ENCODE measurements at regions not wholly inside any gene's neighbourhood (a gene's known extent, or its start where the extent isn't known, plus 50 kb on each side); places are given as distances from the start of the nearest gene placed in this dataset.

DNA sequence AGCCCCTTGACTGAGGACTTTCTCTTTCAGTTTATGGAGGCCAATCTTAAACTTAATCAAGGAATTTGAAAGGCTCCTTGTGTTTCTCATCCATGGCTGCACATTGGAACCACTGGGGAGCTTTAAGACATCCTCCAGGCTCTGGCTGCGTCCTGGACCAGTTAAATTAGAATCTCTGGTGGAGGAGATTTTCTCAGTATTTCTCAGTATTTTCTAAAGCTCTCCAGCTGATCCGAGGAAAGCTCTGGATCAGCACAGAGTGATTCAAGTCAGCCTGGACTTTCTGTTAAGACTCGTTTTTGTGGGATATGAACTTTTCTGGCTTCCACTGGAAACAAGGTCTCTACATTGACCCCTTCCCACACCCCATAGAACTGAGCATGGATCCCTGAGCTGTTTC lies 249.8 kb downstream of the STK31 start:
- Histone ChIP-seq H3K9ac (replicated peaks; ENCODE audit: extremely low read depth, insufficient read depth, low read length) (no peak overlapping the region), H2AFZ (ENCODE audit: low read depth, low read length) (no peak overlapping the region), H3K79me2 (ENCODE audit: control insufficient read depth, insufficient read depth, low read length) (no peaks in the 10 kb centered on the region), H3K4me3 (replicated peaks in 1 of 3; ENCODE audit: insufficient read depth in 1 of 3, low read depth in 1 of 3, low read length in 3 of 3) (no peak overlapping the region), H3K9me1 (replicated peaks; ENCODE audit: control insufficient read depth, extremely low read depth, insufficient read depth, low read length) (no peaks in the 10 kb centered on the region), H3K27me3 (ENCODE audit: control insufficient read depth in 2 of 2, insufficient read depth in 2 of 2, low read length in 2 of 2) (no peaks in the 10 kb centered on the region), H3K27ac (ENCODE audit: insufficient read depth, low read depth, low read length) (no peak overlapping the region), H3K4me1 (ENCODE audit: control insufficient read depth, extremely low read depth, insufficient read depth, low read length) (no peaks in the 10 kb centered on the region), H3K36me3 (ENCODE audit: control insufficient read depth in 2 of 2, extremely low read depth in 1 of 2, insufficient read depth in 2 of 2, low read length in 2 of 2) (no peaks in the 10 kb centered on the region), H4K20me1 (replicated peaks; ENCODE audit: control insufficient read depth, extremely low read depth, insufficient read depth, low read length) (no peaks in the 10 kb centered on the region), H3K4me2 (ENCODE audit: insufficient read depth, low read length) (no peak overlapping the region), H3K9me3 (replicated peaks; ENCODE audit: control insufficient read depth, insufficient read depth, low read length) (no peaks in the 10 kb centered on the region)
- intact Hi-C loops (cut with micrococcal nuclease) (no loop called here), dilution Hi-C loops (cut with MboI; ENCODE audit: extremely low pct_ligation_motif_present, low sequenced_read_pairs) (no loop called here)
- BruUV-seq (replicated peaks): no TSS peak
- ChIA-PET POLR2A (no interaction called here), CTCF (no interaction called here)
- no peak for FAIRE-seq
- DNase-seq (ENCODE audit: low read depth, low spot score): no peak
- TF ChIP-seq JUN (IDR thresholded peaks at IDR 0.05; ENCODE audit: borderline replicate concordance, insufficient read depth, insufficient read length, low read depth) (no peak), MYC (IDR thresholded peaks at IDR 0.05; ENCODE audit: low read depth, low read length) (no peak), FOS (IDR thresholded peaks at IDR 0.05; ENCODE audit: borderline replicate concordance, insufficient read depth, low read length) (no peak), POLR2AphosphoS5 (IDR thresholded peaks at IDR 0.05; ENCODE audit: insufficient read depth, low read depth, low read length) (no peak), POLR2A (IDR thresholded peaks at IDR 0.05; ENCODE audit: low read depth, low read length) (no peak), EZH2 (IDR thresholded peaks at IDR 0.05; ENCODE audit: borderline replicate concordance, low read depth, low read length, severe bottlenecking) (no peak), GATA2 (IDR thresholded peaks at IDR 0.05; ENCODE audit: insufficient read depth, insufficient read length, low read depth, low read length) (no peak)
- TF ChIP-seq, protein P1, sequence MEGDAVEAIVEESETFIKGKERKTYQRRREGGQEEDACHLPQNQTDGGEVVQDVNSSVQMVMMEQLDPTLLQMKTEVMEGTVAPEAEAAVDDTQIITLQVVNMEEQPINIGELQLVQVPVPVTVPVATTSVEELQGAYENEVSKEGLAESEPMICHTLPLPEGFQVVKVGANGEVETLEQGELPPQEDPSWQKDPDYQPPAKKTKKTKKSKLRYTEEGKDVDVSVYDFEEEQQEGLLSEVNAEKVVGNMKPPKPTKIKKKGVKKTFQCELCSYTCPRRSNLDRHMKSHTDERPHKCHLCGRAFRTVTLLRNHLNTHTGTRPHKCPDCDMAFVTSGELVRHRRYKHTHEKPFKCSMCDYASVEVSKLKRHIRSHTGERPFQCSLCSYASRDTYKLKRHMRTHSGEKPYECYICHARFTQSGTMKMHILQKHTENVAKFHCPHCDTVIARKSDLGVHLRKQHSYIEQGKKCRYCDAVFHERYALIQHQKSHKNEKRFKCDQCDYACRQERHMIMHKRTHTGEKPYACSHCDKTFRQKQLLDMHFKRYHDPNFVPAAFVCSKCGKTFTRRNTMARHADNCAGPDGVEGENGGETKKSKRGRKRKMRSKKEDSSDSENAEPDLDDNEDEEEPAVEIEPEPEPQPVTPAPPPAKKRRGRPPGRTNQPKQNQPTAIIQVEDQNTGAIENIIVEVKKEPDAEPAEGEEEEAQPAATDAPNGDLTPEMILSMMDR (IDR thresholded peaks at IDR 0.05; ENCODE audit: extremely low read depth in 1 of 2, insufficient read depth in 1 of 2, low read depth in 1 of 2, low read length in 2 of 2): no peak
- TF ChIP-seq, protein P2, sequence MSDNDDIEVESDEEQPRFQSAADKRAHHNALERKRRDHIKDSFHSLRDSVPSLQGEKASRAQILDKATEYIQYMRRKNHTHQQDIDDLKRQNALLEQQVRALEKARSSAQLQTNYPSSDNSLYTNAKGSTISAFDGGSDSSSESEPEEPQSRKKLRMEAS (IDR thresholded peaks at IDR 0.05; ENCODE audit: insufficient read depth, insufficient read length): no peak

Measured in endothelial cell of umbilical vein (primary cell).